ENCODE measurements at regions not wholly inside any gene's neighbourhood (a gene's known extent, or its start where the extent isn't known, plus 50 kb on each side); places are given as distances from the start of the nearest gene placed in this dataset.

DNA sequence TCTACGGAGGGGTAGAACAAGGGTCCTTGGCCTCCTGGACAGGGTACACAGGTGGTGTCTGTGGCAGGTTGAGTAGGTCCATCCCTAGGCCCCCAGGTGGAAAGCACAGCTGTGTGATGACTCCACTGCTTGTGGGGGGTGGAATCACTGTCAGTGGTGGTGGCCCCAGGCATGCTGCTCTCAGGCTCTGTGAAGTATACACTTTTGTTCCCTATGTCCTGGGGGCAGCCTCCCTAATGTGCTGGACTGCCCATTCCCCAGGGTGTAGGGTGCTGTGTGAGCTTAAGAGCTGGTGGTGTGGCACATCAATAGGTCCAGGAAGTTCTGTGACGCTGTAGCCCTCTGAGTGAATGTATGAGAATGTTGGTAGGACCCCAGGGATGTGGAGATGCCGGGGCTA is 197.2 kb upstream of the SLC10A2 start:
- no peaks in the 10 kb centered on the region for H3K36me3 ChIP-seq (ENCODE audit: control insufficient read depth, insufficient read depth, low read length)
- peaks cover 5% of the 10 kb centered on the region for H3K9me3 ChIP-seq (ENCODE audit: control insufficient read depth, insufficient read depth, low read length)
- 79% methylated on average over 3 of the region's 3 CpGs for WGBS (ENCODE audit: insufficient coverage)
- no peak for DNase-seq (ENCODE audit: low read depth in 4 of 6, low spot score in 6 of 6)
- H3K27me3 ChIP-seq (ENCODE audit: control insufficient read depth, insufficient read depth, low read length) = no peaks in the 10 kb centered on the region
- no peak overlapping the region for H3K4me3 ChIP-seq (ENCODE audit: low read depth, low read length)
- H3K27ac ChIP-seq (ENCODE audit: low read depth, low read length) = no peak overlapping the region
- no peaks in the 10 kb centered on the region for H3K4me1 ChIP-seq (ENCODE audit: control insufficient read depth, insufficient read depth, low read length)

DNA sequence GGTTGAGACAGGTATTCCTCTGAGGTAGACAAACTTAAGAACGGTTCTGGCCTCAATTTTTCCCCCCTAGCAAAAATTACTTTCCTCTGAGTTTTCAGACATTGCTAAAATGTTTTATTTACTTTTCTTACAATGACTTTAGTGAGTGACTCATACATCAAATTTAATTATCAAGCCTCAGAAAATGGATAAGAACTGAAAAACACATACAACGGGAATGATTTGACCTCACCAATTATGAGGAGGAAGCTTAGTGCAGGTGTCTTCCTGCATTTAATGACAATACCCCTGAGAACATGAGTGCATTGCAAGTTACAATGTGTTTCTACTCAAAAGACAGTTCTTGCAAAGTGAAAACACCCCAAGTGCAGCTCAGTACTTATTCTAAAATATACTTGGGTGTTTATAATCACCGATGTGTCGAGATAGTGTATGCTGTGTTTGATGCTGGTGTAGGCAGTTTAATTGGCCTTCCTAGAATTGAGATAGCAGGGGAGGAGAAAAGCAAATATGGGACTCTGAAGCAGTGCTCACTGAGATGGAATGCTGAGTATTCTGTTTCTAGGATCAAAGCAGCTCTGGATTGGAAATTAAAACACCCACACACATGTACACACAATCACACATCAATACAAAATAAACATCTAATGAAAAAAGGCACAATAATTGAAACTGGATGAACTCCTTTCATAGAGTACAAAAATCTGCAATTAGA is 189.5 kb upstream of the SLC10A2 start:
- H3K27ac ChIP-seq (ENCODE audit: low read depth, low read length) = no peak overlapping the region
- no peaks in the 10 kb centered on the region for H3K36me3 ChIP-seq (ENCODE audit: control insufficient read depth, insufficient read depth, low read length)
- no peaks in the 10 kb centered on the region for H3K27me3 ChIP-seq (ENCODE audit: control insufficient read depth, insufficient read depth, low read length)
- no CpG with 5 or more reads among the region's 4 CpGs for WGBS (ENCODE audit: insufficient coverage)
- H3K4me1 ChIP-seq (ENCODE audit: control insufficient read depth, insufficient read depth, low read length) = no peaks in the 10 kb centered on the region
- DNase-seq (ENCODE audit: low read depth in 4 of 6, low spot score in 6 of 6) = no peak
- H3K4me3 ChIP-seq (ENCODE audit: low read depth, low read length) = no peak overlapping the region
- H3K9me3 ChIP-seq (ENCODE audit: control insufficient read depth, insufficient read depth, low read length) = no peaks in the 10 kb centered on the region

DNA sequence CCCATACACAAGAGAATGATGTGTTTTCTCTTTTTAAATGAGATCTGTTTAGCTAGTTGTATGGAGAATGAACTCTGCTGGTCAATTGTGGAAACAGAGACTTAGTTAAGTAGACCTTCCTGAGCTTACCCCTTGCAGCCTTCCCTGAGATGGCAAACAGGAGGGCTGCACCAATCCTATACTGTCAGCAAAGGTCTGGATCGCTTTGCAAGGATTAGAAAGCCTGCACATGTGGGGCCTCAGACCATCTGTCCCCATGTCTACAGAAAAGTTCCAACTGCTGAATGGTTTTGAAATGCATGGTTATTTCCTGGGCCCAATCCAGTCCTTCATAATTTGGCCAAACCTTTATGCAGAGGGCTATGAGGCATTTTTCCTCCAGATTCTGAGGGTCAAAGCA is 183.9 kb upstream of the SLC10A2 start:
- Histone ChIP-seq H3K36me3 (ENCODE audit: control insufficient read depth, insufficient read depth, low read length) (no peaks in the 10 kb centered on the region), H3K4me3 (ENCODE audit: low read depth, low read length) (no peak overlapping the region), H3K27ac (ENCODE audit: low read depth, low read length) (no peak overlapping the region), H3K9me3 (ENCODE audit: control insufficient read depth, insufficient read depth, low read length) (no peaks in the 10 kb centered on the region), H3K27me3 (ENCODE audit: control insufficient read depth, insufficient read depth, low read length) (no peaks in the 10 kb centered on the region), H3K4me1 (ENCODE audit: control insufficient read depth, insufficient read depth, low read length) (no peaks in the 10 kb centered on the region)
- DNase-seq (ENCODE audit: low read depth in 4 of 6, low spot score in 6 of 6) = no peak
- WGBS (ENCODE audit: insufficient coverage) = 88% methylated on average over 1 of the region's 1 CpG

DNA sequence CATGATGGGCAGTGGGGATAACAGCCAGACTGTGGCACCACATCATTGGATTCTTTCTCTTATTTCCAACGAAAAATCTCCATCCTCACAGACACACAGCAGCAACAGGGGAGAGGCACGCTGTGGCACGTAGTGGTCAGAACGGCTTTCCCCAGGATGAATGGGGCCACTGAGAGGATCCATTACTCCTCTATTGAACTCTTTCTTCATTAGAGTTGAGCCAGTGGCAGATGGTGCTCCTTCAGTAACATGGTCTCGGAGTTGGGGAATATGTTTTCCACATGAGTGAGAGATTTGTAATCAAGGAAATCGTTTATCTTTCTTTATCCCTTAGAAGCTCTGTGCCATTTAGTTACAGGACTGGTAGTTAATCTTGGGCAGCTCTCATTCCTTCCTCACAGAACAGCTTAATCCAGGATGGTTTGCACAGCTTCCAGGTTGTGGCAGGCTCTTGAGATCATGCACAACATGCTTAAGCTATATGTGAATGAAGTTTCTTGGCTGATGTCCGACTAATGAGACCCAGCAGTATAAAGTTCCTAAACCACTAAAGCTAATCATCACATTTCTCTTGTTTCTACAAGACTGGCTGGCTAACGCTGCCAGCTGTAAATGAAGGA is 180.5 kb upstream of the SLC10A2 start:
- WGBS (ENCODE audit: insufficient coverage) = 63% methylated on average over 4 of the region's 8 CpGs
- Histone ChIP-seq H3K27me3 (ENCODE audit: control insufficient read depth, insufficient read depth, low read length) (no peaks in the 10 kb centered on the region), H3K4me1 (ENCODE audit: control insufficient read depth, insufficient read depth, low read length) (no peaks in the 10 kb centered on the region), H3K4me3 (ENCODE audit: low read depth, low read length) (no peak overlapping the region), H3K27ac (ENCODE audit: low read depth, low read length) (no peak overlapping the region), H3K36me3 (ENCODE audit: control insufficient read depth, insufficient read depth, low read length) (no peaks in the 10 kb centered on the region), H3K9me3 (ENCODE audit: control insufficient read depth, insufficient read depth, low read length) (no peaks in the 10 kb centered on the region)
- DNase-seq (ENCODE audit: low read depth in 4 of 6, low spot score in 6 of 6) = peak in 1 of 6 donors; percentile 19

DNA sequence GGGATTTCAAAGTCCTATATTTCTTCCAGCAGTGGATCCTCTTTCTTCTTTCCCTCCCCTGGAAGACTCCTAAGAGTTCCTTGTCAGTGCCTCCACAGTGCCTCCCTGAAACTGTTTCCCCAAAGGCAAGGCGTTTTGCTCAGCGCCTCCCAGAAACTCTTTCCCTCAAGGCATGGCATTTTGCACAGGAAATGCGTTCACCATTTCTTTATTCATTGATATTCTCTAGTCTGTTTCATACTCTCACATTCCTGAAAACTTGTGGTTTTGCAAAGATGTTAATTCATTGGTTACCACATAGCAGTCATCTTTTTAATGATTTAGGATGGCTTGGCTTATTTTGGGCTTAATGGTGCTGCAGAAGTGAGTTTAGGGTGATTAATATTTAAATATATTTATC is 177.3 kb upstream of the SLC10A2 start:
- no peak for DNase-seq (ENCODE audit: low read depth in 4 of 6, low spot score in 6 of 6)
- Histone ChIP-seq H3K4me1 (ENCODE audit: control insufficient read depth, insufficient read depth, low read length) (no peaks in the 10 kb centered on the region), H3K27me3 (ENCODE audit: control insufficient read depth, insufficient read depth, low read length) (no peaks in the 10 kb centered on the region), H3K27ac (ENCODE audit: low read depth, low read length) (no peak overlapping the region), H3K36me3 (ENCODE audit: control insufficient read depth, insufficient read depth, low read length) (no peaks in the 10 kb centered on the region), H3K9me3 (ENCODE audit: control insufficient read depth, insufficient read depth, low read length) (no peaks in the 10 kb centered on the region), H3K4me3 (ENCODE audit: low read depth, low read length) (no peak overlapping the region)
- 90% methylated on average over 3 of the region's 3 CpGs for WGBS (ENCODE audit: insufficient coverage)

DNA sequence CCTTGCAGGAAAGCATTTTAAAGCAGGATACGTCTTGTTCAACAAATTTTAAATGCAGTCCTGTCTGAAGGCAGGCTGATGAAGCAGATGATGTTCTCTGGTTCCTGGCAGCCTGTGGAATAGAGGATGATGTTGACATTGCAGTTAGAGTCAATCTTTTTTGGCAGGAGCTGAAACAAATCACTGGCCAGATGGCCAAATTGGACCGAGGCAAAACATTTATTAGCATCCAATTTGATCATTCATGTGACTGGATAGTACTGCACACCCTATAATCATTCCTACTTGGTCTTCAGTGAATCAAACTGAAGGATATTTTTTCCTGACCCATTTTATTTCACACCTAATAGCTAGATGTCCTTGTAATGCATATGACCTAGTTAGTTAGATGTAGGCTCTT is 172.2 kb upstream of the SLC10A2 start:
- 70% methylated on average over 1 of the region's 2 CpGs for WGBS (ENCODE audit: insufficient coverage)
- no peaks in the 10 kb centered on the region for H3K27me3 ChIP-seq (ENCODE audit: control insufficient read depth, insufficient read depth, low read length)
- H3K27ac ChIP-seq (ENCODE audit: low read depth, low read length) = no peak overlapping the region
- peak in 1 of 6 donors; percentile 2 for DNase-seq (ENCODE audit: low read depth in 4 of 6, low spot score in 6 of 6)
- H3K4me3 ChIP-seq (ENCODE audit: low read depth, low read length) = no peak overlapping the region
- H3K9me3 ChIP-seq (ENCODE audit: control insufficient read depth, insufficient read depth, low read length) = no peaks in the 10 kb centered on the region
- H3K4me1 ChIP-seq (ENCODE audit: control insufficient read depth, insufficient read depth, low read length) = no peaks in the 10 kb centered on the region
- H3K36me3 ChIP-seq (ENCODE audit: control insufficient read depth, insufficient read depth, low read length) = no peaks in the 10 kb centered on the region

DNA sequence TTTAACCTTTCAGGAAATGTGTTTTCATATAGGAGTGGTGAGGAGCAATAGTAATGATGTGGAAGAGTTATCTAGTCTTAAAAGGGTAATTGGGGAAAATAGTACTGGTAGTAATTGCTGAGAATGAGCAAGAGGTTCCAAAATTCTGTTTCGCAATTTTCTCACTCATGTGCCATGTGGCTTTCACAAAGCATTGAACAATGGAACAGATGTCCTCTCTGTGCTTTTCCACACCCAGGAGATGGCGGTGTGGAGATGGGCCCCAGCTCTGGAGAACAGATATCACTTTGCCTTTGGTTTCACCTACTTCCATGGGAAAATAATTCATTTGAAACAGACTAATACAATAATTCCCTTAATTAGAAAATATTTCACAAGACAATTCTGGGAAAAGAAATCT is 170.0 kb upstream of the SLC10A2 start:
- Histone ChIP-seq H3K27me3 (ENCODE audit: control insufficient read depth, insufficient read depth, low read length) (no peaks in the 10 kb centered on the region), H3K4me1 (ENCODE audit: control insufficient read depth, insufficient read depth, low read length) (no peaks in the 10 kb centered on the region), H3K4me3 (ENCODE audit: low read depth, low read length) (no peak overlapping the region), H3K9me3 (ENCODE audit: control insufficient read depth, insufficient read depth, low read length) (no peaks in the 10 kb centered on the region), H3K36me3 (ENCODE audit: control insufficient read depth, insufficient read depth, low read length) (no peaks in the 10 kb centered on the region), H3K27ac (ENCODE audit: low read depth, low read length) (no peak overlapping the region)
- no peak for DNase-seq (ENCODE audit: low read depth in 4 of 6, low spot score in 6 of 6)
- WGBS (ENCODE audit: insufficient coverage) = 92% methylated on average over 2 of the region's 2 CpGs

DNA sequence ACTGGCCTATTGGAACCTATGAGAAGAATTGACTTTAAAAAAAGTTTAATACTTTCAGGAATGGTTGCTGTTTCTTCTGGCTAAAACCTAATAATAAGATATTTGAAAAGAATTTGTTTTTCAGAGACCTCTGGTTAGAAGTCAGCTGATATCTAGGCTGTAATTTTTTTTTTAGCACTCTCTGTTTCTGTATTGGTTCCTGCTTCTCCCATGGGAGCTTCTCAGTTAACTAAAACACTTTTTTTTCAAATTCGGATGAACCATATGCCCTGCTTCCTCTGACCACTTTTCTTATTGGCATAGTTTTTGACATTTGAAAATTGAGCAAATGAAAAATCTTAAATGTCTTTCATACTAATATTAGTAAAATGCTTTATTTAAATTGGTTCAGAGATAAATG is 163.5 kb upstream of the SLC10A2 start:
- Histone ChIP-seq H3K4me3 (ENCODE audit: low read depth, low read length) (no peak overlapping the region), H3K36me3 (ENCODE audit: control insufficient read depth, insufficient read depth, low read length) (no peaks in the 10 kb centered on the region), H3K27ac (ENCODE audit: low read depth, low read length) (no peak overlapping the region), H3K4me1 (ENCODE audit: control insufficient read depth, insufficient read depth, low read length) (no peaks in the 10 kb centered on the region), H3K27me3 (ENCODE audit: control insufficient read depth, insufficient read depth, low read length) (no peaks in the 10 kb centered on the region), H3K9me3 (ENCODE audit: control insufficient read depth, insufficient read depth, low read length) (no peaks in the 10 kb centered on the region)
- no CpG with 5 or more reads among the region's 1 CpG for WGBS (ENCODE audit: insufficient coverage)
- DNase-seq (ENCODE audit: low read depth in 4 of 6, low spot score in 6 of 6) = no peak

DNA sequence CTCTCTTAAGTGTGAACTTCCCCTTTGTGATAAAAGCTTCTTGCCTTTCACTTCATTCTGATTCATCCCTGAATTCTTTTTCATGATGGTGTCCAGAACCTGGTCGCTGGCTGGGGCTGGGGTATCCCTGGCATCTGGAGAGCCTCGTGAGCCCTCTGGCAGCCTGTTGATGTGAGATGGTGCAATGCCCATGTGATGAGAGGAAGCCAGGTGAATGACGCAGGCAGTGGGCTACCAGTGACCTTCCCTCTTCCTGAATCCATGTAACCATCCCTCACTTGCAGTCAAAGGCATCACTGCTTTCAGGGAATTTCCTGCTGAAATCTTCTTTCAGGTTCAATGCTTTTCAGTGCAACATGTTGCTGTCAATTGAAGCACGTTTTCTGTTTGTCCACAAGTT is 158.6 kb upstream of the SLC10A2 start:
- no peaks in the 10 kb centered on the region for H3K36me3 ChIP-seq (ENCODE audit: control insufficient read depth, insufficient read depth, low read length)
- 96% methylated on average over 3 of the region's 4 CpGs for WGBS (ENCODE audit: insufficient coverage)

DNA sequence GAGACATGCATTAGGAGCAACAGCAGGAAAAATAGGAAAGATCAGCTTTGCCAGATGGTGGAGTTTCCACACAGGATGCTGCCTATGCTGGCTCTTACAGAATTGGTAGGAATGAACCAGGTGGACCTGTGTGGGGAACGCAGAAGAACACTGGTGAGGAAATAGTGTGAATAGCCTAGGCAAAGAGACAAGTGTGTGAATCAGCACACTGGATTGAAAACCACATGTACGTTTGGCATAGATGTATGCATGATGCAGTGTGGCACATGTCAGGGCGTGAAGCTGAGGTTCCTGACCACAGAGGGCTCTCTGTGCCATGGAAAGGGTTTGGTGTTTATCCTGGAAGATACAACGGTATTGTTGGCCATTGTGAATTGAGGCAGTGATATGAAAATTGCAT is 156.5 kb upstream of the SLC10A2 start:
- Histone ChIP-seq H3K9me3 (ENCODE audit: control insufficient read depth, insufficient read depth, low read length) (no peaks in the 10 kb centered on the region), H3K4me1 (ENCODE audit: control insufficient read depth, insufficient read depth, low read length) (no peaks in the 10 kb centered on the region), H3K27ac (ENCODE audit: low read depth, low read length) (no peak overlapping the region), H3K36me3 (ENCODE audit: control insufficient read depth, insufficient read depth, low read length) (no peaks in the 10 kb centered on the region), H3K4me3 (ENCODE audit: low read depth, low read length) (no peak overlapping the region), H3K27me3 (ENCODE audit: control insufficient read depth, insufficient read depth, low read length) (no peaks in the 10 kb centered on the region)
- DNase-seq (ENCODE audit: low read depth in 4 of 6, low spot score in 6 of 6) = no peak
- WGBS (ENCODE audit: insufficient coverage) = 97% methylated on average over 4 of the region's 4 CpGs

More for the DNA sequence above, 158.6 kb upstream of the SLC10A2 start:
- DNase-seq (ENCODE audit: low read depth in 4 of 6, low spot score in 6 of 6) = no peak
- Histone ChIP-seq H3K27me3 (ENCODE audit: control insufficient read depth, insufficient read depth, low read length) (no peaks in the 10 kb centered on the region), H3K4me1 (ENCODE audit: control insufficient read depth, insufficient read depth, low read length) (no peaks in the 10 kb centered on the region), H3K27ac (ENCODE audit: low read depth, low read length) (no peak overlapping the region), H3K9me3 (ENCODE audit: control insufficient read depth, insufficient read depth, low read length) (no peaks in the 10 kb centered on the region), H3K4me3 (ENCODE audit: low read depth, low read length) (no peak overlapping the region)
